GM12878 (cell line): ENCODE measurements at regions not wholly inside any gene's neighbourhood (a gene's known extent, or its start where the extent isn't known, plus 50 kb on each side); places are given as distances from the start of the nearest gene placed in this dataset.

Experiments
- ATAC-seq: fragments of 200-7000 bp; cut with Tn5 transposase; 3 replicates; pipeline ENCODE4 v1.9.1; 2020; ENCODE audit warnings: mild to moderate bottlenecking, moderate library complexity
- BruUV-seq: library from RNA; stranded (reverse); fragments of 400-500 nt; replicated peaks from 2 replicates; lab custom pipeline; 2021; lab: Mats Ljungman, UMichigan
- CTCF ChIA-PET: fragments of 300-600 bp; sonication (Branson Sonifier 250); formaldehyde crosslinking; extraction: SDS; loops from one replicate; lab custom pipeline; 2021; ENCODE audit warnings: inconsistent platforms; lab: Yijun Ruan, JAX
- POLR2A ChIA-PET: fragments of 350-600 bp; formaldehyde crosslinking; extraction: SDS; loops from one replicate; lab custom pipeline; 2021; ENCODE audit warnings: inconsistent platforms; lab: Charles Lee
- RAD21 ChIA-PET: fragments of 300-600 bp; sonication (Branson Sonifier 250); formaldehyde crosslinking; loops from one replicate; lab custom pipeline; 2023; ENCODE audit warnings: antibody characterized with exemption; ENCODE audit not compliant: unreplicated experiment; lab: Charles Lee
- SMC1A ChIA-PET: fragments of 300-600 bp; sonication (Branson Sonifier 250); formaldehyde crosslinking; loops from one replicate; lab custom pipeline; 2023; ENCODE audit not compliant: unreplicated experiment, uncharacterized antibody; lab: Charles Lee
- DNase-seq: peaks from one replicate; pipeline ENCODE4 v3.0.0-alpha.2; 2011; ENCODE audit warnings: low read depth, low spot score
- FAIRE-seq: peaks from 3 replicates; lab custom pipeline; 2011; peaks lifted over from hg19 to GRCh38; lab: Jason Lieb, UNC
- H2AFZ ChIP-seq: 2 replicates; pipeline ENCODE4 v1.6.0; 2011; ENCODE audit warnings: low read depth, low read length, control low read depth; ENCODE audit not compliant: control insufficient read depth
- H3K27ac ChIP-seq: 2 replicates; pipeline ENCODE4 v1.5.1; 2011; ENCODE audit warnings: control low read depth; ENCODE audit not compliant: control insufficient read depth, insufficient read depth
- H3K27me3 ChIP-seq, 2 experiments: replicated peaks in 1 of 2; 2 replicates each; pipeline versions ENCODE4 v1.6.0 to v1.6.1; 2011; ENCODE audit warnings: low read length in 1 of 2; ENCODE audit not compliant: control insufficient read depth in 2 of 2, insufficient read depth in 2 of 2
- H3K36me3 ChIP-seq, 2 experiments: 2 replicates each; pipeline ENCODE4 v1.5.1; 2011; ENCODE audit warnings: low read length in 1 of 2; ENCODE audit not compliant: control insufficient read depth in 2 of 2, insufficient read depth in 2 of 2
- H3K4me1 ChIP-seq: 2 replicates; pipeline ENCODE4 v1.6.1; 2011; ENCODE audit warnings: mild to moderate bottlenecking, low read length, moderate library complexity, mixed read lengths; ENCODE audit not compliant: control insufficient read depth, insufficient read depth
- H3K4me2 ChIP-seq: 2 replicates; pipeline ENCODE4 v1.6.0; 2011; ENCODE audit warnings: control low read depth; ENCODE audit not compliant: control insufficient read depth, insufficient read depth
- H3K4me3 ChIP-seq: fragments of 200-600 bp; sonication (generic); 2 replicates; pipeline ENCODE4 v1.5.1; 2016
- H3K79me2 ChIP-seq: 2 replicates; pipeline ENCODE4 v1.6.0; 2011; ENCODE audit warnings: low read length; ENCODE audit not compliant: control insufficient read depth, insufficient read depth
- H3K9ac ChIP-seq: 2 replicates; pipeline ENCODE4 v1.8.0; 2011; ENCODE audit warnings: low read length, control low read depth, mixed read lengths; ENCODE audit not compliant: control insufficient read depth, insufficient read depth
- H3K9me3 ChIP-seq: replicated peaks from 3 replicates; pipeline ENCODE4 v1.5.1; 2011; ENCODE audit warnings: mild to moderate bottlenecking, low read length; ENCODE audit not compliant: control insufficient read depth, insufficient read depth
- H4K20me1 ChIP-seq: 2 replicates; pipeline ENCODE4 v1.6.0; 2011; ENCODE audit not compliant: control insufficient read depth, insufficient read depth
- EED ChIP-seq: sonication (generic); IDR thresholded peaks from 2 replicates; pipeline ENCODE4 v1.6.1; 2016; ENCODE audit warnings: antibody characterized with exemption, low read depth
- IKZF1 ChIP-seq: fragments of 450-650 bp; conservative IDR thresholded peaks from 2 replicates; pipeline ENCODE4 v1.6.1; 2017; ENCODE audit warnings: antibody characterized with exemption, mild to moderate bottlenecking
- RAD21 ChIP-seq: IDR thresholded peaks from 2 replicates; pipeline ENCODE4 v1.6.1; 2011; ENCODE audit warnings: mild to moderate bottlenecking, low read depth, low read length, moderate library complexity; ENCODE audit not compliant: insufficient read depth
- SIX5 ChIP-seq: IDR thresholded peaks from 2 replicates; pipeline ENCODE4 v1.6.1; 2011; ENCODE audit warnings: mild to moderate bottlenecking, low read depth, low read length, moderate library complexity; ENCODE audit not compliant: severe bottlenecking
- SKIL ChIP-seq: fragments of 450-650 bp; IDR thresholded peaks from 2 replicates; pipeline ENCODE4 v1.6.1; 2017; ENCODE audit warnings: mild to moderate bottlenecking, low read depth, inconsistent platforms; ENCODE audit not compliant: poor library complexity, severe bottlenecking
- SREBF2 ChIP-seq: IDR thresholded peaks from 2 replicates; pipeline ENCODE4 v1.6.1; 2012; ENCODE audit warnings: mild to moderate bottlenecking, low read length
- WGBS: methylation state at CpG from one replicate; pipeline ENCODE4 v1.1.6; 2016; ENCODE audit warnings: low lambda C conversion rate; ENCODE audit not compliant: insufficient replicate concordance, insufficient coverage; ENCODE audit errors: missing lambda C conversion rate; 5-methylcytosine and 5-hydroxymethylcytosine counted together
- in situ Hi-C: fragments of 300-500 bp; cut with MboI; formaldehyde crosslinking; loops from 9 replicates; pipeline ENCODE4 v1.14.3; 2018; ENCODE audit warnings: mixed read lengths
- intact Hi-C: fragments of 100-400 bp; cut with micrococcal nuclease; formaldehyde crosslinking; loops from one replicate; pipeline ENCODE4 v1.14.2; 2022; ENCODE audit not compliant: unreplicated experiment
- TF ChIP-seq, protein P1 (sequence below): IDR thresholded peaks from 2 replicates; pipeline ENCODE4 v1.6.1; 2012; ENCODE audit warnings: low read depth, low read length, improper control_type of control experiment

- ChIA-PET CTCF (no interaction called here), POLR2A (no interaction called here), RAD21 (no interaction called here), SMC1A (no interaction called here)
- Histone ChIP-seq H3K4me3 (no peak overlapping the region), H4K20me1 (no peaks in the 10 kb centered on the region), H3K4me2 (no peak overlapping the region), H3K36me3 (no peaks in the 10 kb centered on the region), H3K27me3 (no peaks in the 10 kb centered on the region), H3K9me3 (no peaks in the 10 kb centered on the region), H3K9ac (no peak overlapping the region), H2AFZ (no peak overlapping the region), H3K4me1 (no peaks in the 10 kb centered on the region), H3K79me2 (no peaks in the 10 kb centered on the region), H3K27ac (no peak overlapping the region)
- WGBS = 0% methylated on average over 1 of the region's 1 CpG
- intact Hi-C loops (no loop called here), in situ Hi-C loops (no loop called here)
- DNase-seq = no peak
- no TSS peak for BruUV-seq
- ATAC-seq = no peak
- TF ChIP-seq SREBF2 = no peak
- TF ChIP-seq IKZF1 = no peak
- no peak for TF ChIP-seq RAD21
- TF ChIP-seq, protein P1, sequence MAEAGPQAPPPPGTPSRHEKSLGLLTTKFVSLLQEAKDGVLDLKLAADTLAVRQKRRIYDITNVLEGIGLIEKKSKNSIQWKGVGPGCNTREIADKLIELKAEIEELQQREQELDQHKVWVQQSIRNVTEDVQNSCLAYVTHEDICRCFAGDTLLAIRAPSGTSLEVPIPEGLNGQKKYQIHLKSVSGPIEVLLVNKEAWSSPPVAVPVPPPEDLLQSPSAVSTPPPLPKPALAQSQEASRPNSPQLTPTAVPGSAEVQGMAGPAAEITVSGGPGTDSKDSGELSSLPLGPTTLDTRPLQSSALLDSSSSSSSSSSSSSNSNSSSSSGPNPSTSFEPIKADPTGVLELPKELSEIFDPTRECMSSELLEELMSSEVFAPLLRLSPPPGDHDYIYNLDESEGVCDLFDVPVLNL = no peak
- no peak for TF ChIP-seq SIX5
- no peak for TF ChIP-seq SKIL
- TF ChIP-seq EED = no peak
- no peak for FAIRE-seq
Observed at GRCh38 chr4:164318350-164318749, 435.6 kb upstream of the SMIM31 start.
